ENCODE measurements at regions not wholly inside any gene's neighbourhood (a gene's known extent, or its start where the extent isn't known, plus 50 kb on each side); places are given as distances from the start of the nearest gene placed in this dataset.

GRCh38 chr5:27266184-27266583, 227.8 kb upstream of the CDH9 start:
- no peak for ATAC-seq

DNA sequence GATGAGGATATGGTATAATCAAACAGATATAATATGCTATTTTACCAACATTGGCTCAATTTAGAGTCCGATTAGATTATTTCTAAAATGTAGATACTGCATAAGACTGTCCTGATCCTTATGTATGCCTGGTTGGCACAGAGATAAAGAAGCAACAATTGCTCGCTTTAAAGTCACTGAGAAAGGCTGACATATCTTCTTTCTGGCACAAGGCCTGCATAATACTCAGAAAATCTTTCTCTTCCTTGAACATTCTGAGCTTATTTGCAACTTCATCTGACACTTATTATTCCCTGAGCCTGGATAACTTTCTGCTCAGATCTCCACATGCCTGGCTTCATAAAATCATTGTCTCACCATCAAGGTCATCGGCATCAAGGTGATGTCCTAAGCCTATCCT, 219.3 kb upstream of the CDH9 start:
- TF ChIP-seq, protein P1, sequence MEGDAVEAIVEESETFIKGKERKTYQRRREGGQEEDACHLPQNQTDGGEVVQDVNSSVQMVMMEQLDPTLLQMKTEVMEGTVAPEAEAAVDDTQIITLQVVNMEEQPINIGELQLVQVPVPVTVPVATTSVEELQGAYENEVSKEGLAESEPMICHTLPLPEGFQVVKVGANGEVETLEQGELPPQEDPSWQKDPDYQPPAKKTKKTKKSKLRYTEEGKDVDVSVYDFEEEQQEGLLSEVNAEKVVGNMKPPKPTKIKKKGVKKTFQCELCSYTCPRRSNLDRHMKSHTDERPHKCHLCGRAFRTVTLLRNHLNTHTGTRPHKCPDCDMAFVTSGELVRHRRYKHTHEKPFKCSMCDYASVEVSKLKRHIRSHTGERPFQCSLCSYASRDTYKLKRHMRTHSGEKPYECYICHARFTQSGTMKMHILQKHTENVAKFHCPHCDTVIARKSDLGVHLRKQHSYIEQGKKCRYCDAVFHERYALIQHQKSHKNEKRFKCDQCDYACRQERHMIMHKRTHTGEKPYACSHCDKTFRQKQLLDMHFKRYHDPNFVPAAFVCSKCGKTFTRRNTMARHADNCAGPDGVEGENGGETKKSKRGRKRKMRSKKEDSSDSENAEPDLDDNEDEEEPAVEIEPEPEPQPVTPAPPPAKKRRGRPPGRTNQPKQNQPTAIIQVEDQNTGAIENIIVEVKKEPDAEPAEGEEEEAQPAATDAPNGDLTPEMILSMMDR (IDR thresholded peaks at IDR 0.05), result no peak
- no peak for DNase-seq

More at GRCh38 chr5:27266184-27266583, 227.8 kb upstream of the CDH9 start:
- Histone ChIP-seq H3K27me3 (ENCODE audit: low read depth) (no peaks in the 10 kb centered on the region), H3K36me3 (no peaks in the 10 kb centered on the region), H3K27ac (no peak overlapping the region), H3K4me1 (no peaks in the 10 kb centered on the region), H3K4me3 (no peak overlapping the region), H3K9me3 (no peaks in the 10 kb centered on the region)
- DNase-seq, result no peak
- intact Hi-C loops (cut with DNase I), result no loop called here
- TF ChIP-seq, protein P1 (IDR thresholded peaks at IDR 0.05), result no peak

GRCh38 chr5:27252911-27253310, 214.5 kb upstream of the CDH9 start:
- no peaks in the 10 kb centered on the region for H3K9me3 ChIP-seq
- no peaks in the 10 kb centered on the region for H3K27me3 ChIP-seq (ENCODE audit: low read depth)
- no peak for ATAC-seq
- no peak overlapping the region for H3K27ac ChIP-seq
- no peaks in the 10 kb centered on the region for H3K36me3 ChIP-seq
- no peak overlapping the region for H3K4me3 ChIP-seq
- DNase-seq, result no peak
- intact Hi-C loops (cut with DNase I), result no loop called here
- TF ChIP-seq, protein P1 (IDR thresholded peaks at IDR 0.05), result no peak
- H3K4me1 ChIP-seq, result no peaks in the 10 kb centered on the region

More for the DNA sequence above, 219.3 kb upstream of the CDH9 start:
- Histone ChIP-seq H3K36me3 (no peaks in the 10 kb centered on the region), H3K4me1 (no peaks in the 10 kb centered on the region), H3K9me3 (no peaks in the 10 kb centered on the region), H3K27me3 (ENCODE audit: low read depth) (no peaks in the 10 kb centered on the region), H3K4me3 (no peak overlapping the region), H3K27ac (no peak overlapping the region)
- ATAC-seq, result no peak
- intact Hi-C loops (cut with DNase I), result no loop called here

GRCh38 chr5:27242258-27242626, 203.9 kb upstream of the CDH9 start:
- H3K27ac ChIP-seq, result no peak overlapping the region
- TF ChIP-seq, protein P1 (IDR thresholded peaks at IDR 0.05), result no peak
- no peak overlapping the region for H3K4me3 ChIP-seq
- H3K27me3 ChIP-seq (ENCODE audit: low read depth), result no peaks in the 10 kb centered on the region
- intact Hi-C loops (cut with DNase I), result no loop called here
- ATAC-seq (no peak), DNase-seq (no peak)
- no peaks in the 10 kb centered on the region for H3K9me3 ChIP-seq
- H3K4me1 ChIP-seq, result no peaks in the 10 kb centered on the region
- H3K36me3 ChIP-seq, result no peaks in the 10 kb centered on the region

DNA sequence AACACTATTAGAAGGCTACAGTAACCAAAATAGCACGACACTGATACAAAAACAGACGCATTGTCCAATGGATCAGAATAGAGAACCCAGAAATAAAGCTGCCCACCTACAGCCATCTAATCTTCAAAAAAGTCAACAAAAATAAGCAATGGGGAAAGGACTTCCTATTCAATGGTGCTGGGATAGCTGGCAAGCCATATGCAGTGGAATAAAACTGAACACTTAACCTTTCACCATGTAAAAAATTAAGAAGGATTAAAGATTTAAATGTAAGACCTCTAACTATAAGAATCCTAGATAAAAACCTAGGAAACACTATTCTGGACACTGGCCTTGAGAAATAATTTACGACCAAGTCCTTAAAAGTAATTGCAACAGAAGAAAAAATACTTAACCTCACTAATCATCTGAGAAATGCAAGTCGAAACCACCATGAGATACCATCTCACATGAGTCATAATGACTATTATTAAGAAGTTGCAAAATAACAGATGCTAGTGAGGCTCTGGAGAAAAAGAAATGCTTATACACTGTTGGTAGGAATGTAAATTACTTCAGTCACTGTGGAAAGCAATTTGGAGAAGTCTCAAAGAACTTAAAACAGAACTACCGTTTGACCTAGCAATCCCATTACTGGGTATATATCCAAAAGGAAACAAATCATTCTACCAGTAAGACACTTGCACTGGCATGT, 203.3 kb upstream of the CDH9 start:
- Histone ChIP-seq H3K4me3 (no peak overlapping the region), H3K27ac (no peak overlapping the region), H3K4me1 (no peaks in the 10 kb centered on the region), H3K9me3 (no peaks in the 10 kb centered on the region), H3K36me3 (no peaks in the 10 kb centered on the region), H3K27me3 (ENCODE audit: low read depth) (no peaks in the 10 kb centered on the region)
- TF ChIP-seq, protein P1 (IDR thresholded peaks at IDR 0.05), result no peak
- no peak for DNase-seq
- intact Hi-C loops (cut with DNase I), result no loop called here
- no peak for ATAC-seq
